Stimulated activated CD4-positive, alpha-beta T cell treated with anti-CD3 and anti-CD28 coated beads, Interleukin-15, amount 100 ng/mL, for 48 hours (primary cell): ENCODE measurements at regions not wholly inside any gene's neighbourhood (a gene's known extent, or its start where the extent isn't known, plus 50 kb on each side); places are given as distances from the start of the nearest gene placed in this dataset.

ENCODE experiments used
- DNase-seq, 2 donors: peaks; one replicate each; pipeline ENCODE4 v3.0.0-alpha.2; 2020; ENCODE audit warnings: low read depth in 2 of 2

- no peak for DNase-seq
Measured at GRCh38 chr1:4518621-4519020, 135.8 kb upstream of the AJAP1 start.

DNA sequence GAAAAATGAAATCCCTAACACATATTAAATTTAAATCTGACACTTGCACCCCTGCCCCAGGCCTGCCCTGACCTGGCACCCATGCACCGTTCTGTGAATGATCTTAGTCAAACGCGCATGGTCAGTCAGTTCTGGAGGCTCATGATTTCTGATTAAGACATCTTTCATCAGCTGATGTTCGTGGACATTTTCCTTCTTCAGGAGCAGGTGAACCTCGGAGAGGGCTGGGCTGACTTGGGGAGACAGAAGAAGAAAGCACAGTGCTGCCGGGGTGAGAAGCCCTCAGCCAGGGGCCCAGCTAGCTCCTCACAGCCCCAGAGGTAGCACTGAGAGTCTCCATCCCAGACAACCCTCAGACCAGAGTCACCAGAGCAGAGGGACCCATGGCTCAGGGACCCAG lies 134.5 kb upstream of the AJAP1 start:
- DNase-seq = no peak

DNA sequence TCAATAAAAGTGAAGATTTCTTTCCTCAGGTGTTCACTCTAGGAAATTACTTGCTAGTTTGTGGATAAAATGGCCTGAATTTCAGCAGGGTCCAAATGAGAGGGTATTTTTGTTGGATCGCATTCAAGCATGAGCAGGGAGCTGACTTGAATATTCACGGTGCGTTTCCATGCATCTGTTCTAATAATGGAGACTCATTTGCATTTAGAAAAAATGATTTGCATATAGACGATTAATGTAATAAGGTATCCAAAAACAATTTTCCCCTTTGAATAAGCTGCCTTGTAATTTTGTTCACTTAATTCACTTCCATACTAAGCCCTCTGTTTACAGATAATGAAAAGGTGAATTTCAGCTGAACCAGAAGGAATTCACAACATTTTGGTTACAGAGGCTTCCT lies 130.9 kb upstream of the AJAP1 start:
- no peak for DNase-seq

GRCh38 chr1:4526747-4527146 lies 127.7 kb upstream of the AJAP1 start:
- DNase-seq = no peak

DNA sequence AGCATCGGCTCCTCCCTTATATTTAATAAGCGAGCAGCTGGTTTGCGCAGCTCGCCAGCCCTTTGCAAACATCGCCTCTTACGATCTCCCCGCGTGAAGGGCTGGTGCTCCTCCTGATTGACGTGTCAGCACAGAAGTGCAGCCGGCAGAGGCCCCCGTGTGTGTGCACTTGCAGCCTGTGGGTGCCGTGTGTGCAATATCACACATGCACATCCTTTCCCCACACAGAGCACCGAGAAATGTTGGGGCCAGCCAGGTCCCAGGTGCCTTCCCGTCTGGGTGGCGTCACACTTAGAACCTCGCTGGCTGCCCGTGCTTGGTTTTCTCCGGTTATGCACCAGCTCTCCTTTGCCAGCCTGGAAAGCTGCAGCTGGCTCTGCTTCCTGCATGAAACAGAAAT lies 126.6 kb upstream of the AJAP1 start:
- no peak for DNase-seq

DNA sequence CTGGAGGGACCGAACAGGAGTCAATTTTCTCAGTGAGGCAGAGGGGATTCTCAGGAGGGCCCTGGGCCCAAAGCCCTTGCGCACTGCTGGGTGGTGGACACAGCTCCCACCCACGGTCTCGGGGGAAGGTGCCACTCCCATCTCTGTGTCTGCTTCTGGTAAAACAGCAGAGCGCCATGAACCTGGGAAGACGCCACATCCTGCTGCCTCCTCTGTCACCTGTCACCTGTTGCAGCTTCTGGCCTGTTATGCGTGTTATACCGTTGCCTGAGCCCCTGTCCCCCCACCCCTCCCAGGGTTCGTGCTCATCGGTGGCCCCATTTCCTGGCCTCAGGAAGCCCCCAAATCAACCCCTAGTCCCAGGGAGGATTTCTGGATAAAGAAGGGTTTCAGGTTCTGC lies 125.8 kb upstream of the AJAP1 start:
- DNase-seq = no peak

DNA sequence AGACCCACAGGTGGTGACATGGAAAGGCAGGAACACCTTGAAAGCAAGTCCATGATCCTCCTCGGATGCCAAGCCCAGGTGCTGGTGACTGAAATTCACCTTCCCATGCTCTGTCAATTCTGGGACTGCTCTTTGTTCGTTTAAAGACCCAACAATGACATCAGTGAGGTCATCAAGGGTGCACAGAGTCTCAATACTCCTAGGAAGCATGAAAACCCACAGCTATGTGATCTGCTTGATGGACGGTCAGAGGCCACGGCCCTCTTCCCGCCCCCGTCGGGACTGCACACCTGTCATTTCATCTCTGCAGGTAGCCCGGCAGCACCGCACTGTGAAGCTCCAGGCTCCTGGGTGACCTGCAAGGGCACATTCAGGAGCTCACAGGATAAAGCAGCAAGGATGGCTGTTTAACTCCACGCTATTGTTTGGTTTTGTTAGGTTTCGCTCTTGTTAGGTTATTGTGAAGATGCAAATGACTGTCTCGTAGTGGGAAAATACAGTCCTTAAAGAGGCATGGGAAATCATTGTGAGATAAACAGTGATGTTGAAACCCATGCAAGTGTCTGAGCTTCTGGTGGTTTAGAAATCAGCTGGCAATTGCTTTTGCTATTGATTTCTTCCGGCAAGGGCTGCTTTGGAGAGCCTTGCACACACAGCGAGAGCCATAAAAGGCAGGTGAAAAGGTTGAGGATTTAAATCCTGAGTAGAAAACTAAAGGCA lies 124.8 kb upstream of the AJAP1 start:
- no peak for DNase-seq

DNA sequence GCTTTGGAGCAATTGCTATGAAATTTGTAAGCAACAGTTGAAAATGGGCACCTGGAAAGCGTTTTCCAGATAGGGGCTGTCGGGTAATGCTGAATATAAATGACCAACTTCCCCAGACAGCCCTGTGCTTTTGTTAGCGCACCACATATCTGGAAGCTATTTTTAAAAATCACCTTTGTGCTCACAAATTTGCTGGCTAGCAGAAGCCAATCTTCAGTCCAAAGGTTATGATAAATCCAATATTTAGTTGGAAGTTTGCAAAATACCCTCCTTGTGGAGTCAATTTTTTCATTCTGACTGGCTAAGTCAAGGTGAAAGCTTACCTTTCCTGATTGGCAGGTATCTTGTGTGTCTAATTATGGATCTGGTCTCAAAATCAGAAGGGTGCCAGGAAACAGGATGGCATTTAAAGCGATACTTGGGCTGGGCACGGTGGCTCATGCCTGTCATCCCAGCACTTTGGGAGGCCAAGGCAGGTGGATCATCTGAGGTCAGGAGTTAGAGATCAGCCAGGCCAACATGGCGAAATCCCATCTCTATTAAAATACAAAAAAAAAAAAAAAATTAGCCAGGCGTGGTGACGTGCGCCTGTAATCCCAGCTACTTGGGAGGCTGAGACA lies 124.1 kb upstream of the AJAP1 start:
- no peak for DNase-seq

DNA sequence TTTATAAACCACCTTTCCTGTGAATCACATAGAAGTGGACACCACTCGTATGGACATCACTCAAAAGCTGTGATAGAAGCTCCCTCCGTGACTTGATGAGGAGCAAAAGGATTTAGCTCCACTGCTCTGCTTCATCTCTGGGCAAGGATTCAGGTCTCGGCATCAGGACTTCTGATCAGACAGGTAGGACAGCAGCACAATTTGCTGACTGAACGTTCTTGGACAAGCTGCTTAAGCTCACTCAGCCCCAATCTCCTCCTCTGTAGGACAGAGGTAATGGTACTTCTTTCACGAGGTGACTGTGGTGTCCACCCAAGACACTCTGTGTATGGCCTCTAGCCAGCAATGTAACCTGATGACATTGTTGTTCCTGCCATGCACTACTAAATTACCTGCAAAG lies 122.6 kb upstream of the AJAP1 start:
- no peak for DNase-seq

- no peak for DNase-seq
Measured at GRCh38 chr1:4532656-4533055, 121.8 kb upstream of the AJAP1 start.

- DNase-seq = no peak
Measured at GRCh38 chr1:4546911-4547310, 107.5 kb upstream of the AJAP1 start.

GRCh38 chr1:4549930-4550329 lies 104.5 kb upstream of the AJAP1 start:
- DNase-seq = no peak

- no peak for DNase-seq
Measured at GRCh38 chr1:4550941-4551340, 103.5 kb upstream of the AJAP1 start.

- DNase-seq = no peak
Measured at GRCh38 chr1:4551706-4552105, 102.7 kb upstream of the AJAP1 start.

DNA sequence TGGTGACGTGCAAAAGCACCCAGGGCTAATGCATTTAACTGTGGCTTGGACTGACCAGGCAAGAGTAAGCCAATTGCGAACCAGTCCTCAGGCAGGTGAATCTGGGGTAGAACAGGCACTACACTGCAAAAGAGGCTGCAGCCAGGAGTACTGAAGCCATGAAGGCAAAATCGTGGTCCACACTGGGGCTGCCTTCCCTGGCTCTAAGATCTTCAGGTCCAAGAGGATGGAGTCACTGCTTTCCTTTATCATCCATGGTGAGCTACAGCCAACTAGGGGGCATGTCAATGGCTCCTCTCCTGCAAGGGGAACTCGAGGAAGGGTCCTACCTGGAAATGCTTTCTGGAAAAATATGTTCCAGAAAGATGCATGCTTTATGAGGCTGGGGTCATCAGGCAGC lies 100.6 kb upstream of the AJAP1 start:
- no peak for DNase-seq

DNA sequence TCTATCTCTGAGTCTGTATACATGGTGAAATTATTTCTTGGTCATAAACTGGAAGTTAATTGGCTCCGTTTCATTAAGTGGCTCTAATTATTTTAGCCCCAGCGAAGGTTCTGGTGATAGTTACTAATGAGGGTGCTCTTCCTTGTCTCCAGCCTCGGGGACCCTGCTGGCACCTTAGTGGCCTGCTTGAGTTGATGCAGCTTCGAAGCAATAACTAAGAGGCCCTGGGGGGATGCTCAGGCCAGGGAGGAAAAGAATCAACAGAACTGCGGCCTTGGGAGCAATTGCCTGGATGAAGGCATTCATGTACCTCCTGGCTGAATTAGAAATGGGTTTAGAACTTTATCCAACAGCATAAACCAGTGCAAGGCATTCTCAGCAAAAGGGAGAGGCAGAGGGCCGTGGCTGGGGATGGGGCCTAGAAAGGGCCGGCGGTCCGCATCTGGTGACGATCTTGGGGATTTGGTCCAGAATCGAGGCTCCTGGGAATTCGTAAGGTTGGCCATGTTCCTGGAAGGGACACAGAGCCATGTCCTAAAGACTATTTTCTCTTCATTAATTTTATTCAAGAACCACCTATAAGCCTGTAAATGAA lies 100.0 kb upstream of the AJAP1 start:
- DNase-seq = no peak

DNA sequence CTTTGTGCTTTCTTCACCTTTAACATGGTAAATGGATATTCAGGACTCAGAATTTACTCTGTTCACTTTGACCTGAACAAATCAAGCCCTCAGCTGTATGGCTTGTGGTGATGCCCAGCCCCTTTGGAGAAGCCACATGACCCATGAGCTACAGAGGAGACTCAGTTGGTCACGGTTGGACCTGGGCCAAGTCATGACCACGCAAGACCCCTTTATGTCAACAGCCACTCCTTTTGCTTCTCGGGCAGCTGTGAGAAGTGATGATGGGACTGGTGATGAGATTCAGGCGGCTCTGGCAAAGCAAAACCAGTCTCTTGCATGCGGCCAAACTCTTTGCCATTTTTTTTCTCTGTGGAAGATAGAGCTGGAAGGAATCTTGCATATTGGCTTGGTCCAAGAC lies 96.5 kb upstream of the AJAP1 start:
- DNase-seq = no peak

DNA sequence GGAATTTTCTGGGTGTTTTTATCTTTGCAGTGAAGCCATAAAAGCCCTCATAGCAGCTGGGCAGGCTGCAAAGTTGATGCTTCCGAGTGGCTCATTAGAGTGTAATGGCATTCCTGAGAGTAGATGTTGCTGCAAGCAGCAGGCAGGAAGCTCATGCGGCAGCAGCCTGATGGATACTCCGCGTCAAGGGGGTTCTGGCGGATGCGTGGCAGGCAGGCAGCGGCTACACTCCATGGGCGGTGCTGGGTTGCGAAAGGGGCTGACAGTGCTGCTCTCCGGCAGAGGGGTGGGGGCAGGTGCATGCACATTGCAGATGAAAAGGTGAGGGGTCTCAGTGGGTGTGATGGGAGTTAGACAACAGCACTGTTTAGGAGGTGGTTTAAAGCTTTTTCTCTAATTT lies 93.2 kb upstream of the AJAP1 start:
- DNase-seq = no peak

- no peak for DNase-seq
Measured at GRCh38 chr1:4562321-4562720, 92.1 kb upstream of the AJAP1 start.

DNA sequence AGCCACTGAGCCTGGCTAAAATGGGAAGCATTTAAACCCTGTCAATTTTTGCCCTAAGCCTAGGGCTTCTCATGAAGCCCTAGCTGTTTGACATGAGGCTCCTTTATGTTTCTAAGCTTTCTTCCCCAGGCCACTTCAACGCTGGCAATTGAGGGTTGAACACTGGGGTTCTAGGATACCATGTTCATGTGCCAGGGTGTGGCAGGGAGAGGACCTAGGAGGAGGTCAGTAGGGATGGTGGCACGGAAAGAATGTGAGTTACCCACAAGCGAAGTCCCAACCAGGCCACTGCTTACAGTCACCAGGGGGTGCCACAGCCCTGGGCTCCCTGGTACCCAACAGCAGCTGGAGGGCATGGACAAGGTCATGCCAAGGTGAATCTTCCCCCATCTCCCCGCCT lies 90.8 kb upstream of the AJAP1 start:
- no peak for DNase-seq

GRCh38 chr1:4564051-4564450 lies 90.4 kb upstream of the AJAP1 start:
- DNase-seq = no peak

GRCh38 chr1:4565166-4565565 lies 89.2 kb upstream of the AJAP1 start:
- no peak for DNase-seq

DNA sequence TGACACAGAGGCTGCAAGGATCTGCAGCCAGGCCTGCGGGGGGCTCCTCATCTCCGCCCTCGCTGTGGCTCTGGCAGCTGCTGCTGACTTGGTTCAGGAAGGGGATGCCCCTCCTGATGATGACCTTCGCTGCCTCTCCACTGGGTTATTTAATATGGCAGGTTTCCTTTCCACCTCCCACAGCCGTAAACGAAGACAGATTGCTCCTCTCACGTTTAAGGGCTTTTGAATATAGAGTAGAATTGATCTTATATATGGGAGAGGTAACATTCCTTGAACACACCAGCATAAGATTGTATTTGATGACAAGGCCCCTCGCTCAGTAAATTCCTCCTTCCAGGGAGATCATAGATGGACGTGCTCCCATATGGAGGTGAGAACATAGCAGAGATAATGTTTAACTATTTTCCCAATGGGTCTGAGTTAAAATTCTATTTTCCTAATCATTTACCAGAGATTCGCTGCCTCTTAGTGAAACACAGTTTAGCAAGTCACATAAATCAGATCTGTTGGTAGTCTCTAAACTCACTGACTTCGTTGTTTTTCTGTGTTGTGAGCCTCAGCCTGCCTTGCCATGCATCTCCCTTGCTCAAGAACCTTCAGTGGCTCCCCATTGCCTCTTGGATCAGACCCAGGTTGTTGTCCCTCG lies 88.5 kb upstream of the AJAP1 start:
- DNase-seq = no peak
